Cerebellar nuclear complex (tissue), 1 donor: ENCODE measurements at regions not wholly inside any gene's neighbourhood (a gene's known extent, or its start where the extent isn't known, plus 50 kb on each side); places are given as distances from the start of the nearest gene placed in this dataset.
A peak's percentile ranks its signal among the peaks of the same experiment; 100 is the strongest.
"Not testable (repeated sequence)": the region's sequence is repeated elsewhere in the genome, so short reads cannot be mapped to it uniquely, and the experiment has no call there.

Experiments
- DNase-seq, 2 experiments: peaks; one replicate each; lab custom pipeline; 2025; lab: John Stamatoyannopoulos, UW

- no peak for DNase-seq
Measured at GRCh38 chr2:216943109-216943508, 83.2 kb upstream of the TNP1 start.

GRCh38 chr2:216942465-216942864 lies 82.6 kb upstream of the TNP1 start:
- no peak for DNase-seq

GRCh38 chr2:216942016-216942415 lies 82.2 kb upstream of the TNP1 start:
- no peak for DNase-seq

DNA sequence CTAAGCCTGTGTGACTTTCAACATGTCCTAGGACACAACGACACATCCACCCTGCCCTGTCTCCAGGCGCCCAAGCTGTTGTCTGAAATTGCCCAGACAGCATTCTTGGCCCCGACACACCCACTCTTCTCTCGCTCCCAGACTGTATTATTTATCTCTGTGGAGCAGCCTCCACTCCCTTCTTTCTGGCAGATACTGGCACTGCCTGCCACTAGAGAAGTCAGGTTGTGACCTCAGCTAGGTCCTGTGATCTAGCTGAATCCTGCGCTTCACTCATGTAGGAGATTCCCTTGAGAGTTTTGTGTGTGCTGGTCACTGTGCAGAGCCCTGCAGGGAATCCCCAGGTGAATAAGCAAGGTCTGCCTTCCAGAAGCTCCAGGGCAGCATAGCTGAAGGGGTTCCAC lies 77.1 kb upstream of the TNP1 start:
- no peak for DNase-seq

- DNase-seq, result no peak
Measured at GRCh38 chr2:216934623-216935022, 74.8 kb upstream of the TNP1 start.

DNA sequence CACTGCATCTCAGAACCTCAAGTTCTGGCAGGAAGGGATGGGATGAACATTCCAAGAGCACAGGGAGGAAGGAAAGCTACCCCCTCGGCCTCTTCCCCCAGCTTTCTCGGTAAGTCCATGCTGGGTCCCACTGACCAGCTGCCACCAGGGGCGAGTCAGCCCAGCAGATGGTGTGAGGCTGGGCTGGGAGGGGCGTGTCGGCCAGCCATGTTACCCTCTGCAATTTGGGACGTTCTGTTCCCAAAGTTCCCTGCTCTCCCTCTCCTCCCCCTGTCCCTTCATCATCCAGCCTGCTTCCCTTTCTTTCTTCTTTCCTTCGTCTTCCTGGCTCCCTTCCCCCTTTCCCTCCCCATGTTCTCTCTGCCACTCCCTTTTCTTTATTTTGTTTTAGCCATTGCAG lies 74.3 kb upstream of the TNP1 start:
- no peak for DNase-seq

DNA sequence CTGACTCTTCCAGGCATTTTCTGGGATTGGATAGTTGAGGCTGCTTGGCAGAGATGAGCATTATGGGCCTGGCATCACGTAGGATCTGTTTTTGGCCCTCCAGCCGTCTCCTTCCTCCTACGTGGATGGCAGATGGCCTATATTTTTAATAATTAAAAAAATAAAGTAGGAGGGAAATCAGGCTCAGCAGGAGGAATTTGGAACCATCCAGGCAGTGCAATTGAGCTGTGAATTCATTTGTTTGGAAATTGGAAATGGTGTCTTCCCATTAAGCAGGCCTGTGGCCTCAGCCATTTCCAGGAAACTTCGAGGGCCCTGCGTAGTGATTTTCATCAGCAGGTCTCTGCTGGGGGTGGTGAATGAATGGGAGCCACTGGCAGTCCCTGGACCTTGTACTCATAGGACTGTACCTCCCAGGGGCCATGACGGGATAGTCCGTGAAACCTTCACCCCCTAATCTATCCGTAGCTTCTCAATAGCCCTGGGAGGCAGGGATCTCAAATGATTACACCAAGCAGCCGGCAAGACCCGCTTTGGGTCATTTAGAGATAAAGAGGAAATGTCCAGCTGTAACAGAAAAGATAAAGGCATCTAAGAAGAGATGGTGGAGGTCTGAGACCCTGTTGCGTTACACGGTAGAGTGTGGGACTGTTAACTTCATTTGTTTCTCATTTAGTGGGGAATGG lies 73.1 kb upstream of the TNP1 start:
- DNase-seq, result peak; percentile 12 to 23

- DNase-seq, result no peak
Measured at GRCh38 chr2:216932113-216932862, 72.4 kb upstream of the TNP1 start.

DNA sequence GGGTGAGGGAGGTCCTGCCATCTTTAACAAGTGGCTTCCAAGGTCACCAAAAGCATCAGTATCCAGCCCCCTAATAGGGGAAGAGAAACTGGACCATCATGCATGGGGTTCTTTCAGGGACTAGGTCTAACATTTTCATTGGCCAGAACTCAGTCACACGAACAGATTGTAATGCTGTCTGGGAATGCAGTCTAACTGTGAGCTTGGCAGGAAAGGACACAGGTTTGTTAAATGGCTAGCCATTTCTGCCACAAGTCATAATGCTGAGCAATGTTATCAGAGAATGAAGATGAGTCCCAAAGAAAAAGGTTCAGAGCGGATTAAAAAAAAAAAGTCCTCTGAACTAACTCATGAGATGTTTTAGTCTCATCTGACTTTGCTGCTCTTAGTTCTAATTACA lies 70.9 kb upstream of the TNP1 start:
- peak in 1 of 2 experiments; percentile 8 for DNase-seq

DNA sequence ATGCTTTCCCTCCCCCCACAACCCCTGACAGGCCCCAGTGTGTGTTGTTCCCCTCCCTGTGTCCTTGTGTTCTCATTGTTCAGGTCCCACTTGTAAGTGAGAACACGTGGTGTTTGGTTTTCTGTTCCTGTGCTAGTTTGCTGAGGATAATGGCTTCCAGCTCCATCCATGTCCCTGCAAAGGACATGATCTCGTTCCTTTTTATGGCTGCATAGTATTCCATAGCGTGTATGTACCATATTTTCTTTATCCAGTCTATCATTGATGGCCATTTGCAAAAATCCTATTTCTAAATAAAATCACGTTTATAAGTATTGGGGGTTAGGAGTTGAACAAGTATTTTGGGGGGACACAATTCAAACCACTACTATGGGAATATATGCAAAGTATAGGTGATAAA lies 69.5 kb upstream of the TNP1 start:
- not testable (repeated sequence) for DNase-seq

- no peak for DNase-seq
Measured at GRCh38 chr2:216927163-216927562, 67.3 kb upstream of the TNP1 start.

DNA sequence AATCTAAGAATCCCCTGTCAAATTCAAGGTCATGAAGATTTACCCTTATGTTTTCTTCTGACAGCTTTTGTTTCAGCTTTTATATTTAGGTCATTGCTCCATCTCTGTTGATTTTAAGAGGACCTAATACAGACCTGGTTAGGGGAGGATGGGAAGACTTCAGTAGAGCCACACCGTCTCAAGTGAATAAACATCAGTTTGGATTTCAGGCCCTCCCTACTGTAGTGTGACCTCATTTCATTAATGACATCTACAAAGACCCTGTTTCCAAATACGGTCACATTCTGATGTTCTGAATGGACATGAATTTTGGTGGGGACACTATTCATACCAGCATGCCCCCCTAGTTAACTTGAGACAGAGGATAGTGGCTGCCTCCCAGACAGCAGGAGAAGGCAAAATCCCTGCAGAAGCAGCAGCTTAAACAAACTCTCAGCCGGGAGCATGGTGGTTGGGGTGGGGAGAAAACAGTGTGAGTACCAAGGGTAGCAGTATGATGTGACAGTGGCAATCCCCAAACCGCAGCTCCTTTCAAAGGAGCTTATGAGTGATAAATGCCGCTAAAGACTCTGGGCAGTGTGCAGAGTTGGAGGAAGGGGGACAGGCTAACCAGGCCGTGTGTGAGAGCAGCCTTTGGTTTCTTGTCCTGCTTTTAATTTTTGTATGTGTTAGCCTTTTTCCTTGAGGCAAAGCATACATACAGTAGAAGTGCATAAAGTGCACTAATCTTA lies 65.9 kb upstream of the TNP1 start:
- no peak for DNase-seq

DNA sequence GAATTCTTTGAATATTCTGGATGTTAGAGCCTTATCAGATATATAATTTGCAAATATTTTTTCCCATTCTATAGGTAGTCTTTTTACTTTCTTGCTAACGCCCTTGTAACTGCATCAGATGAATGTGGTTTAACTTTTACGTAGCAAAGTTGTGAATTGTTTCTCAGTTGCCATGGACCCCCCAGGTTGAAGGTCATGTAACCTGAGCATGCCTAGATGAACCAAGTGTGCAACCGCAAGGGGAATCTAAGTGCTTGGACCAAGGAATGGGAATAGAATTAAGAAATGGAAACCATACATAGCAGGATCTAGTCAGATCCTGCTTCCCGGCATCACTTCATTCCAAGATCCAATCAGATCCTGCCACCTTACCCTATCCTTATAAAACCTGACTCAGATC lies 65.1 kb upstream of the TNP1 start:
- DNase-seq, result no peak

DNA sequence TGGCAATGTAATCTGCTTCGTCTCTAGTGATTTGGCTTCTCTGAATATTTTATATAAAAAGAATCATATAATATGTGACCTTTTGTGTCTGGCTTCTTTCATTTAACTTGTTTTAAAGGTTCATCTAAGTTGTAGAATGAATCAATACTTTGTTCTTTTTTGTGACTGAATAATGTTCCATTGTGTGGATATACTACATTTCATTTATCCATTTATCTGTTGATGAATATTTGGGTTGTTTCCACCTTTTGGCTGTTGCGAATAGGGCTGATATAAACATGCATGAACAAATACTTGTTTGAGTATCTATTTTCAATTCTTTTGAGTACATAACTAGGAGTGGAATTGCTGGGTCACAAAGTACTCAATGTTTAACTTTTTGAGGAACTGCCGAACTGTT lies 63.8 kb upstream of the TNP1 start:
- no peak for DNase-seq

DNA sequence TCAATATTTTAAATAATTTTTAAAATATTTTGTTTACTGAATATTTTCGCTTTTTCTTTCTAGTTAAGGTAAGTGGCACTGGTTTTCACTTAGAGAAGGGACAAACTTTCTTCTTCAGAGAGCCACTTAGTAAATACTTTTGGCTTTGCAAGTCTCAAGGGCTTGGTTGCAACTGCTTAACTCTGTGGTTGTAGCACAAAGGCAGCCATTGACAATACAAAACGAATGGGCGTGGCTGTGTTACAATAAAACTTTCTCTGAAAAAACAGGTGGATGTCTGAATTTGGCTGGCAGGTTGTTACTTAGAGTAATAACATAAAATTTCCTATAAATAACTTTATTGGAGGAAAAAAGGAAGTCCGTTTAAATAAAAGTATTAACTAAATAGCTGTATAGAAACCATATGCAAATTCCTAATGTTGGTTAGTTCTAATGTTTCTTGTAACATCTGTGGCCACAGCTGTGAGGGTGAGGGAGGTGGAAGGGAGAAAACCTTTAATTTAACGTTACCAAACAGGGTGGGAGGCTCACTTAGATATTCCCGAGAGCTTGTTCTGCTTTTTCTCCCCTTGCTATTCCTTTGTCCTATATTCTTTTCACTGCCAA lies 62.4 kb upstream of the TNP1 start:
- no peak for DNase-seq

- no peak for DNase-seq
Measured at GRCh38 chr2:216920937-216921456, 61.1 kb upstream of the TNP1 start.

GRCh38 chr2:216920143-216920876 lies 60.4 kb upstream of the TNP1 start:
- DNase-seq, result no peak

GRCh38 chr2:216918088-216918680 lies 58.3 kb upstream of the TNP1 start:
- DNase-seq, result no peak

GRCh38 chr2:216916956-216917650 lies 57.2 kb upstream of the TNP1 start:
- DNase-seq, result no peak

DNA sequence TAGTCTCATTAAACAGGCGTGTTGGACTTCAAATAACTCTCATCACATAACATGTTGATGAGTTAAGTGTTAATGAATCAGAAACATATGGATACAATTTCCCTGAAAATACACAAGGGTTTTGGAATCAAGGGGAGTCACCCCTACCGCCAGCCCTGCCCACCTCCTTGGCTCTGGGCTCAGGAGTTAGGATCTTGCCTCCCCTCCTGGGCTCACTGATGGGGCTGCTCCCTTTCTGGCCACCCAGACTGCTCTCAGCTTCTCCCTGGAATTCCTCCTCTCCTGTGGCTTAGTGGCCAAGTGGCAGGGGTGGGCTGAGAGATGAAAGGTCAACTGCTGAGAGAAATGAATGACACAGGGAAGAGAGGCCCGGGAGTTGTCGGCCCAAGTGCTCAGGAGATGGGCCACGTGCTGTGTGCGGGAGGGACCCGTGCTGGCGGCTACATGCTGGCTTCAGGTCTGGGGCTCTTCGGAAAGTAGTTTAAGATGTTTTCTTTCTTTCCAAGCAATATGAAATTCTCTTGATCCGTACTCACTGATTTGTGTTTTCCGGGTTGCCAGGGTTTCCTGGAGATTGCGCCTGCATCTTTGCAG lies 55.8 kb upstream of the TNP1 start:
- DNase-seq, result no peak
